GM11168 (cell line): ENCODE measurements at regions not wholly inside any gene's neighbourhood (a gene's known extent, or its start where the extent isn't known, plus 50 kb on each side); places are given as distances from the start of the nearest gene placed in this dataset.
"Not testable (repeated sequence)": the region's sequence is repeated elsewhere in the genome, so short reads cannot be mapped to it uniquely, and the experiment has no call there.

ENCODE experiments used
- in situ Hi-C: fragments of 300-500 bp; cut with MboI; formaldehyde crosslinking; loops from one replicate; pipeline ENCODE4 v1.12.0; 2022; ENCODE audit warnings: low sequenced_read_pairs; ENCODE audit not compliant: unreplicated experiment

DNA sequence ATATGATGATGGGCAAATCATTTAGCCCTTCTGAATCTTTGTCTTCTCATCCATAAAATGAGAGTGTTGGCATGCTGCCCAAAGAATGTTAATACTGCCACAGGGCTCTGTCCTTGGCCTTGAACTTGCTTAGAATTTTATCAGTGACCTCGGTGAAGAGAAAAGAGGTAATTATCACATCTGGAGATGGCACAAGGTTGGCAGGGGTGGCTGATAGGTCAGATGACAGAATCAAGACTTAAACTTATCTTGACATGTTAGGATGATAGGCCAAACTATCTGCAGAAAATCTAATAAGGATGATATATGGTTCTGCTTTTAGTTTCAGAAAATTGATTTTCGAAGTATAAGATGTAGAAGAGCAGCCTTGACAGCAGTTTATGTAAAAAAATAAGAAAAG is 599.1 kb upstream of the CLINT1 start:
- in situ Hi-C loops: no loop called here

DNA sequence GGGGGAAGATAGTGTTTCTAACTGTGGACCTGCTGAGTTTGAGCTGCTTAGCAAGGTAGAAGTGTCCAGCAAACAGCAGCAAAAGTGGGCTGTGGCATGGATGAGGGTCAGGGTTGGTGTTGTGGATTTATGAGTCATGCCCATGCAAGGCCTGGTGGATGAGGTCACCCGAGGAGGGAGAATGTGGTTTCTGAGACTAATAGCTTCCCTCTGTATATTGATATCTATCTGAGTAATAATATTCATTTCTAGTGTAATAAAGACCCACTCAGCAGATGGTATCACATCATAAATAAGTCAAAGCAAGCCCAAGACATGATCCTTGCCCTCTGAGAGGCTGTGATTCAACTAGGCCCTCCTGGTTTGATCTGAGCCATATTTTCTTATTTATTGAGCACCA is 597.8 kb upstream of the CLINT1 start:
- in situ Hi-C loops: no loop called here

GRCh38 chr5:158456241-158456640 is 597.3 kb upstream of the CLINT1 start:
- in situ Hi-C loops: no loop called here

DNA sequence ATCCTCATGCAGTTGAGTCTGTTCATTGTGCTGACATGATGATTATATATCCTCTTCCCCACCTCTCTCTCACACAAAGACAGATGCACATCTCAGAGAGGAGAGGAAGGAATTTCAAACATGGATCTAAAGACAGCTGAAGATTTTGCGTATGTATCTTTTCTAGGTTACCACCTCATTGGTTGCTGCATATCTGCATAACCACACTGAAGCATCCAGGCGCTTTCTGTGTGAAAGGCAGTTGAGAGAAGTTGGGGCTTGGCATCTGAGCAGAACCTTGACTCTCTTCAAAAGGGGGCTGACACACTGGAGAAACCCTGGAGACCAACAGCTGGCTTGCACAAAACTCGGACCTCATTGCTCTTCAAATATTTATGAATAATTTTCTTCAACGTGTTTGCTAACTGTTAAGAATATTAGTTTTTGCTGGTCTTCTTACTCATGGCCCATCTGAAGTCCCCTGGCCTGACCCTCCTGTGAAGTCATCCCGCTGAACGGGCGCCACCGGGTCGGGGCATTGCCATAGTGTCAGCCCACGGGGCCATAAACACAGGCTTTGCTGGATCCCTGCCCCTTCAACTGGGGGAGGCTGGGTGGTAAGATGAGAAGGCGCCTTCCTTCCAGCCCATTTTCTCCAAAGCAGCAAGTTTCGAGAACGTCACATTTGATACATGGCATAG is 593.2 kb upstream of the CLINT1 start:
- in situ Hi-C loops: no loop called here

GRCh38 chr5:158451203-158451992 is 592.5 kb upstream of the CLINT1 start:
- in situ Hi-C loops: no loop called here

GRCh38 chr5:158450751-158451171 is 591.8 kb upstream of the CLINT1 start:
- in situ Hi-C loops: no loop called here

GRCh38 chr5:158446761-158447160 is 587.8 kb upstream of the CLINT1 start:
- in situ Hi-C loops: not testable (repeated sequence)

GRCh38 chr5:158439204-158439603 is 580.3 kb upstream of the CLINT1 start:
- in situ Hi-C loops: not testable (repeated sequence)

GRCh38 chr5:158436271-158437065 is 577.5 kb upstream of the CLINT1 start:
- in situ Hi-C loops: no loop called here

DNA sequence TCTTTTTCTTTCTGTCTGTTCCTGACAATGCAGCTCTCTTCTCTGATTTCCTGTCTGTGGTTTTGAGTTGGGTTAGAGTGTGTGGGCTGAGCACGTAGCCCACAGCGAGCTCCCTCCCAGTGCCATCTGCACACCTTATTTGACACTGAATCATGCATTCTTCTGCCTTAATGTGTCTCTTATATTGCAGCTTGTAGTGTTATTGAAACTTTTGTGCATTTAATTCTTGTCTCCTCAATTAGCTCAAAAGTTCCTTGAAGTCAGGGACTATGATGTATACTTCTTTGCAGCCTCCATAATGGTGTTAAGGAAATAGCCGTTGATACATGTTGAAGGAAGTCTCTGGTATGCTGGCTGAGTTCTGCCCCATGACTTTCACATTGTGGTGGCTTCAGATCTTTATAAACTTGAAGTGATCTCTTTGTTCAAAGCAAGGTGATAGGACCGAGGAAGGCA is 576.2 kb upstream of the CLINT1 start:
- in situ Hi-C loops: no loop called here

DNA sequence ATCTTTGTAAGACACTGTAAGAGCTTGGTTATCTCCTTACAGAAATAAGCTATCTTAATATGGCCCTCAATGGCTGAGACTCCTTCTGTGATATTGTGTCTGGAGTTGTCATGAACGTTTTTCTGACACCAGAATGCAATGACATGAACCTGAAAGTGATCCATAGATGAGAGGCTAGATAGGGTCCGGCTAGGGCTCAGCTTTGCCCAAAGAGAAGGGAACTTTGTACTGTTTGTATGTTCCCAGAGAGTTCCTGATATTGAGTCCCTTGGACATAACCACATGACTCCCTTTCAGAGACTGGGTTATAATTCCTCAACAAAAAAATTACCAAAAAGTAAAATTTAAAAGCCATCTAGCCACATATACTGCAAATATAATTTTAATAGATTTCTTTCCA is 575.8 kb upstream of the CLINT1 start:
- in situ Hi-C loops: no loop called here

GRCh38 chr5:158433634-158434033 is 574.7 kb upstream of the CLINT1 start:
- in situ Hi-C loops: no loop called here

DNA sequence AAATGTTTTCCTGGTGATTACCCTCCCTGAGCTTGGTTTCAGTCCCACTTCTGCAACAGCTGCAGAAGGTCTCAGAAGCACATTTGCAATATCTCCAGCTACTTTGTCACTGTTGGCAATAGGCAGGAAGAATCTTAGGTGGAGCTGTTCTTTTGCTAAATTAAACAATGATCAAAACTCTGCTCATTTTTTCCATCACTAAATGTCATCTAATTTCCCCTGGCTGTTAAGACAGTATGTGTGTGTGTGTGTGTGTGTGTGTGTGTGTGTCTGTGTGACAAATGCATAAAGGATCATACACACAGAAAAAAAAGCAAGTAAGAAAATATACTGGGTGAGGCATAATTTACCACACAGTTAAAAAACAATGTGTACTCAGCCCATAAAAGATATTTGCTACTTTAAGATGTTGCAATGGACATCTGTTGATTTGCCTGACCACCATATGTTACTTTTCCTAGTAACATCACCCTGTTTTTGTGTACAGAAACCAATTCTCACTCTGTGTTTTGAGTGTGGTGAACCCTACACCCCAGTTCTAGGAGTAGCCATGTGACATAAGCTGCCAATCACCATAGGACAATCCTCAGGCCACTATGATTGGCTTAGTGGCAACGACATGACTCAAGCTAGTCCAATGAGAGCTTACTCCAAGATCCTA is 572.6 kb upstream of the CLINT1 start:
- in situ Hi-C loops: no loop called here

GRCh38 chr5:158430798-158431167 is 571.8 kb upstream of the CLINT1 start:
- in situ Hi-C loops: no loop called here

DNA sequence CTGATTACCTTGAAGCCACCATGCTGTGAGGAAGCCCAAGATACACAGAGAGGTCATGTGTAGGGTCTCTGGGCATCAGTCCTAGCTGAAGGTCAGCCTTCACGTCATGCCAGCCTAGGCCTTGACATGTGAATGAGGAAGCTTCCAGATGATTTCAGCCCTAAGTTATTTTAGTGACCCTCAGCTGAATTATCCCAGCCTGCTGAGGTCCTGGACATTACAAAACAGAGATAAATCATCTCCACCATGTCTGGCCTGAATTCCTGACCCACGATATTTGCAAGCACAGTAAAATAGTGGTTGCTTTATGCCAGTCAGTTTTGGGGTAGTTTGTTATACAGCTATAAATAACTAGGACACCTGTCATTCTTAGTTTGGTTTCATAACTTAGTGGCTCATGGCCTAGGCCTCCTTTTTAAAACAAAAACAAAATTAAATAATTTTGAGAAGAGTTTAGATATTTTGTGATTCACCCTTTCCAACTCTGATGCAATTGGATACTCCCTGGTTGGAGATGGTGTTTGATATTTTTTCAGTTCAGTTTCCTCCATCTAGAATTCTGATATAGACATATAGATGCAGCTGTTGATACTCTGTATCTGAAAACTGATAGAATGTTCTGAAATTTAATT is 571.3 kb upstream of the CLINT1 start:
- in situ Hi-C loops: no loop called here

DNA sequence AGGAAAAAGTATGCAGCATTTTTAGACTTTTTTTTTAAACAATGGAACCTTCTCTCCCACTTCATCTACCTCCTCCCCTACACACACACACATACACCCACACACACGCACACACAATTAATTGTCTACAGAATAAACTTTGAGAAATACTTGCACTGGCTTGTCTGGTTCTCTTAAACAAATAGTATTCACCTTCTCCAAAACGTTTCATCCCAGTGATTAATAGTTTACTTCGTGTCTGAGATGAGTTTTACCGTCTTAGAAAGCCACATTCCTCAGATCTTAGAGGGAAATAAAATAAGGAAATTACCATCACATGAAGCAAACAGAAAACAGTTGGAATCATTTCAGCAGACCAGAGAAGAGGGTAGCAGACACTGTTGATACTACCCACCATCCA is 570.6 kb upstream of the CLINT1 start:
- in situ Hi-C loops: no loop called here

DNA sequence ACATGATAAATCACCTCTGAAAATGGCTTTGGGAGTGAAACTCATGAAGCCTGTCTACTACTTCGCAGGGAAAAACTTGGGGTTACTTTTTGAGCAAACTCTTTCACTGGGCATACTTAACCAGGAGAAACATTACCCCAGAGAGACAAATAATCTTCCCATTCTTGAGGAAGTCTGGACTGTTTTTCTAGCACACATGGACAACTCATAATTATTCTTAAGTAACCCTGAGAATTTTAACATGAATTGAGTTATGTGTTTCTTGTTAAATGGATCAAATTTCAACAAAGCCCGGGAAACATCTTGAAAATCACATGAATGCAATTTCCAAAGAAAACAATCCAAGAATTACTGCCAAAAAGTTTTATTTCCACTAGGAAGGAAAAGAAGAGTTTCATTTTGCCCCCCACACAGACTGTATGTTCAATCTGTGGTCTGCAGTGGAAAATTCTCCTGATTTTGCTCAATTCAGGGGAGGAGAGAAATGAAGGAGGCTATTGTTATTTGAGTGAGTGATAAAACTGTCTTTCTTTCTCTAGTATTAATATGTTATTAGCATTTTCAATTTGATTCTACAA is 564.8 kb upstream of the CLINT1 start:
- in situ Hi-C loops: no loop called here

DNA sequence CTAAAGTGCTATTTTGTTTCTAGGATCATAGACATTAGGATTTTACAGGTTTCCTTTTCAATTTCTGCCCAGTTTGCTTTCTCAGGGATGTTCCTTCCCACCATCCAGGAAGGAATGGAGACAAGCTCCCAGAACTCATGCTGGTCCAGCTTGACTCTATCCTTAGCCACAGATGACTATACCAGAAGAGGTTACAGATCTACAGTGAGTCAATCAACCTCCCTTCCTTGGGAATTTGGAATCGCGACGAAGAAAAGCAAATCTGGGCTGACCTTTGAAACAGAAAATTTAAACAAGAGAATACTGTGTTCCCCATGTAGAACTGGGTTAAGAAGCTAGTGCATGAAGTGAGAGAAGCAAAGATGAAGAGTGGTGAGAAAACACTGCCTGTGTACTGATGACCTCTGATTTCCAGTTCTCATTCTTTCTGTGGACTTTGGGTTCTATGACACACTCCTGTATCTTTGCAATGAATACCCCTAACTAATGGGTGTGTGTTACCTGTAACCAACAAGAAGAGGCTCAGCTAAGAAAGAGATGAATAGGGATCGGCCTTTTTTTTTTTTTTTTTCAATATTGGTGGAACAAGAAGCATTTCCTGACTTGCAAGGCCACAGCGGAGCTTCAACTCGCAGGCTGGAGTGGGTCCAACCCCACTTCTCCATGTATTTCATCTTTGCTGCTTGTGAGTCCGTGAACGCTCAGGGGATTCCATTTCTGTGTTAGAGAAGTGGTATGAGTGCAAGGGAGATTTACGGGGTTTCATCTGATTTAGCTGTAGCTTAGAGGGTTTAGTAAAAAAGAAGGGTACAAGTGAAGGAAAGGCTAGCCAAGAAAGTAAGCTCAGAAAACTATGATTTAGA is 563.9 kb upstream of the CLINT1 start:
- in situ Hi-C loops: no loop called here

GRCh38 chr5:158421319-158421718 is 562.4 kb upstream of the CLINT1 start:
- in situ Hi-C loops: no loop called here
